ENCODE measurements at regions not wholly inside any gene's neighbourhood (a gene's known extent, or its start where the extent isn't known, plus 50 kb on each side); places are given as distances from the start of the nearest gene placed in this dataset.
A peak's percentile ranks its signal among the peaks of the same experiment; 100 is the strongest.
"Not testable (repeated sequence)": the region's sequence is repeated elsewhere in the genome, so short reads cannot be mapped to it uniquely, and the experiment has no call there.

GRCh38 chr1:146399225-146399624 is 170.4 kb upstream of the NOTCH2NLA start:
- H3K4me3 ChIP-seq (ENCODE audit: control insufficient read depth in 1 of 7, extremely low read depth in 1 of 7, insufficient read depth in 4 of 7, low read depth in 2 of 7, low read length in 6 of 7); POLR2A ChIA-PET; H3K4me1 ChIP-seq (ENCODE audit: control extremely low read depth in 1 of 4, control insufficient read depth in 4 of 4, insufficient read depth in 4 of 4, low read length in 3 of 4); H3K36me3 ChIP-seq (ENCODE audit: control insufficient read depth in 4 of 4, insufficient read depth in 4 of 4, low read length in 3 of 4); DNase-seq; H3K9me3 ChIP-seq (ENCODE audit: control extremely low read depth in 1 of 5, control insufficient read depth in 4 of 5, insufficient read depth in 2 of 5, low read depth in 1 of 5, low read length in 4 of 5); H3K27me3 ChIP-seq (replicated peaks in 2 of 5; ENCODE audit: control insufficient read depth in 4 of 5, insufficient read depth in 5 of 5, low read length in 4 of 5); H3K27ac ChIP-seq (ENCODE audit: insufficient read depth in 1 of 2, low read depth in 1 of 2, low read length in 2 of 2, poor library complexity in 1 of 2, severe bottlenecking in 2 of 2): not testable (repeated sequence)
- CTCF ChIA-PET: interaction anchor here (0.6 kb wide), 1 partner anchor 1491 kb away, joined by 3 read pairs; no protein-coding TSS in a partner anchor
- WGBS (ENCODE audit: insufficient coverage): 100% methylated on average over 1 of the region's 2 CpGs

GRCh38 chr1:146396801-146397200 is 168.0 kb upstream of the NOTCH2NLA start:
- CTCF ChIA-PET, DNase-seq: not testable (repeated sequence)

DNA sequence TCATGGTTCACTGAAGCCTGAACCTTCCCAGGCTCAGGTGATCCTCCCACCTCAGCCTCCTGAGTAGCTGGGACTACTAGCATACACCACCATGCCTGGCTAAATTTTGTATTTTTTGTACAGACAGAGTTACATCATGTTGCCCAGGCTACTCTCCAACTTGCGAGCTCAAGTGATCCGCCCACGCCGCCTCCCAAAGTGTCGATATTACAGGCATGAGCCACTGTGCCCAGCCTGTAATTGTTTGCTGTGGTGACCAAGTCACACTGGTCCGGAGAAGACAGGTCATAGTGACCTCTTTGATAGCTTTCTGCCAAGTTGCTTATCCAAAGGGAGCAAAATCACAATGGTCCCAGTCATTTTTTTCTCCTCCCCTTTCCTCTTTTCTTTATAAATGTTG is 167.4 kb upstream of the NOTCH2NLA start:
- CTCF ChIA-PET: not testable (repeated sequence)
- WGBS (ENCODE audit: insufficient coverage): no CpG with 5 or more reads among the region's 6 CpGs

More at GRCh38 chr1:146396801-146397200, 168.0 kb upstream of the NOTCH2NLA start:
- POLR2A ChIA-PET; H3K9me3 ChIP-seq (ENCODE audit: control extremely low read depth in 1 of 5, control insufficient read depth in 4 of 5, insufficient read depth in 2 of 5, low read depth in 1 of 5, low read length in 4 of 5); H3K27ac ChIP-seq (ENCODE audit: insufficient read depth in 1 of 2, low read depth in 1 of 2, low read length in 2 of 2, poor library complexity in 1 of 2, severe bottlenecking in 2 of 2); H3K4me1 ChIP-seq (ENCODE audit: control extremely low read depth in 1 of 4, control insufficient read depth in 4 of 4, insufficient read depth in 4 of 4, low read length in 3 of 4); H3K27me3 ChIP-seq (replicated peaks in 2 of 5; ENCODE audit: control insufficient read depth in 4 of 5, insufficient read depth in 5 of 5, low read length in 4 of 5); H3K36me3 ChIP-seq (ENCODE audit: control insufficient read depth in 4 of 4, insufficient read depth in 4 of 4, low read length in 3 of 4); H3K4me3 ChIP-seq (ENCODE audit: control insufficient read depth in 1 of 7, extremely low read depth in 1 of 7, insufficient read depth in 4 of 7, low read depth in 2 of 7, low read length in 6 of 7): not testable (repeated sequence)

GRCh38 chr1:146393796-146394195 is 165.0 kb upstream of the NOTCH2NLA start:
- POLR2A ChIA-PET; H3K27ac ChIP-seq (ENCODE audit: insufficient read depth in 1 of 2, low read depth in 1 of 2, low read length in 2 of 2, poor library complexity in 1 of 2, severe bottlenecking in 2 of 2); H3K27me3 ChIP-seq (replicated peaks in 2 of 5; ENCODE audit: control insufficient read depth in 4 of 5, insufficient read depth in 5 of 5, low read length in 4 of 5); H3K4me1 ChIP-seq (ENCODE audit: control extremely low read depth in 1 of 4, control insufficient read depth in 4 of 4, insufficient read depth in 4 of 4, low read length in 3 of 4); H3K9me3 ChIP-seq (ENCODE audit: control extremely low read depth in 1 of 5, control insufficient read depth in 4 of 5, insufficient read depth in 2 of 5, low read depth in 1 of 5, low read length in 4 of 5); H3K36me3 ChIP-seq (ENCODE audit: control insufficient read depth in 4 of 4, insufficient read depth in 4 of 4, low read length in 3 of 4); CTCF ChIA-PET; DNase-seq: not testable (repeated sequence)
- peak overlapping the region in 1 of 7 experiments; percentile 1 for H3K4me3 ChIP-seq (ENCODE audit: control insufficient read depth in 1 of 7, extremely low read depth in 1 of 7, insufficient read depth in 4 of 7, low read depth in 2 of 7, low read length in 6 of 7)
- WGBS (ENCODE audit: insufficient coverage): 6% methylated on average over 7 of the region's 23 CpGs

More for the DNA sequence above, 167.4 kb upstream of the NOTCH2NLA start:
- H3K4me3 ChIP-seq (ENCODE audit: control insufficient read depth in 1 of 7, extremely low read depth in 1 of 7, insufficient read depth in 4 of 7, low read depth in 2 of 7, low read length in 6 of 7); H3K27me3 ChIP-seq (replicated peaks in 2 of 5; ENCODE audit: control insufficient read depth in 4 of 5, insufficient read depth in 5 of 5, low read length in 4 of 5); H3K27ac ChIP-seq (ENCODE audit: insufficient read depth in 1 of 2, low read depth in 1 of 2, low read length in 2 of 2, poor library complexity in 1 of 2, severe bottlenecking in 2 of 2); H3K36me3 ChIP-seq (ENCODE audit: control insufficient read depth in 4 of 4, insufficient read depth in 4 of 4, low read length in 3 of 4); POLR2A ChIA-PET; DNase-seq; H3K9me3 ChIP-seq (ENCODE audit: control extremely low read depth in 1 of 5, control insufficient read depth in 4 of 5, insufficient read depth in 2 of 5, low read depth in 1 of 5, low read length in 4 of 5); H3K4me1 ChIP-seq (ENCODE audit: control extremely low read depth in 1 of 4, control insufficient read depth in 4 of 4, insufficient read depth in 4 of 4, low read length in 3 of 4): not testable (repeated sequence)

DNA sequence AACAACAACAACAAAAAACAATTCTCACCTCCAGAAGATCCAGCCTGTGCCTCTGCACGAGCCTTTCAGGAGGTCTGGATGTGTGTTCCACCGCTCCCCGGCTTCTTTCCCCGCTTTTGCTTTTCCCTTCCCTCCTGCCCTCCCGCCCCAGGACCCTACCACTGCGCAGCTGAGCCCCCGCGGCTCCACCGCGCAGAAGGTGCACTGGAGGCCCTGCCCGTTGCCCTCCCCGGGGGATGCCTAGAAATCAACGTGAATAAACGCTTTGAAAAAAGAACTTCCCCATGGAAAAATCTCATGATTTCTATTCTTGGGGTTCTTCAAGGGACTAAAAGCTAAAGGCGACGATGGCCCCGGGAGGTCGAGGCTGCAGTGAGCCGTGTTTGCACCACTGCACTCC is 164.3 kb upstream of the NOTCH2NLA start:
- H3K27me3 ChIP-seq (replicated peaks in 2 of 5; ENCODE audit: control insufficient read depth in 4 of 5, insufficient read depth in 5 of 5, low read length in 4 of 5); H3K36me3 ChIP-seq (ENCODE audit: control insufficient read depth in 4 of 4, insufficient read depth in 4 of 4, low read length in 3 of 4); DNase-seq; H3K27ac ChIP-seq (ENCODE audit: insufficient read depth in 1 of 2, low read depth in 1 of 2, low read length in 2 of 2, poor library complexity in 1 of 2, severe bottlenecking in 2 of 2); H3K4me1 ChIP-seq (ENCODE audit: control extremely low read depth in 1 of 4, control insufficient read depth in 4 of 4, insufficient read depth in 4 of 4, low read length in 3 of 4); H3K4me3 ChIP-seq (ENCODE audit: control insufficient read depth in 1 of 7, extremely low read depth in 1 of 7, insufficient read depth in 4 of 7, low read depth in 2 of 7, low read length in 6 of 7); CTCF ChIA-PET; POLR2A ChIA-PET; H3K9me3 ChIP-seq (ENCODE audit: control extremely low read depth in 1 of 5, control insufficient read depth in 4 of 5, insufficient read depth in 2 of 5, low read depth in 1 of 5, low read length in 4 of 5): not testable (repeated sequence)
- no CpG with 5 or more reads among the region's 19 CpGs for WGBS (ENCODE audit: insufficient coverage)

DNA sequence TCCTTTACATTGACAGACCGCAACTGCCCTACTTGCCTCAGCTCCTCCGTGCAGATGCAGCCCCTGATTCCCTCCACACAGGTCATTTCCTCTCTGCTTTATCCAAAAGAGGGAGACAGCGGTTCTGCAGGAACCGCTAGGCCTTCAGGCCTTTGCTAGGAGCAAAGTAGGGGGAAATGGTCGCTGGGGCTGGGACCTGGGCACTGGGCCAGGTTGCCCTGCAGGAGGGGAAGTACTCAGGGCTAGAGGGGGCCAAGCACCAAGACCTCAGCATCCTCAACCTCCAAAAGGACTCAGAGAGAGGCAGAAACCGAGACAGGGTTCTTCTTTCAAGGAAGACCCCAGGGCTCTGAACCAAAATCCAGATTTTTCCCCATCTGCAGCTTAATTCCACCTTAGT is 160.4 kb upstream of the NOTCH2NLA start:
- WGBS (ENCODE audit: insufficient coverage): 10% methylated on average over 2 of the region's 6 CpGs
- CTCF ChIA-PET; H3K4me3 ChIP-seq (ENCODE audit: control insufficient read depth in 1 of 7, extremely low read depth in 1 of 7, insufficient read depth in 4 of 7, low read depth in 2 of 7, low read length in 6 of 7); H3K9me3 ChIP-seq (ENCODE audit: control extremely low read depth in 1 of 5, control insufficient read depth in 4 of 5, insufficient read depth in 2 of 5, low read depth in 1 of 5, low read length in 4 of 5); H3K27me3 ChIP-seq (replicated peaks in 2 of 5; ENCODE audit: control insufficient read depth in 4 of 5, insufficient read depth in 5 of 5, low read length in 4 of 5); H3K27ac ChIP-seq (ENCODE audit: insufficient read depth in 1 of 2, low read depth in 1 of 2, low read length in 2 of 2, poor library complexity in 1 of 2, severe bottlenecking in 2 of 2); POLR2A ChIA-PET; H3K36me3 ChIP-seq (ENCODE audit: control insufficient read depth in 4 of 4, insufficient read depth in 4 of 4, low read length in 3 of 4): not testable (repeated sequence)
- H3K4me1 ChIP-seq (ENCODE audit: control extremely low read depth in 1 of 4, control insufficient read depth in 4 of 4, insufficient read depth in 4 of 4, low read length in 3 of 4): peaks cover 0 to 15% (median 7%) of the 10 kb centered on the region in 4 experiments
- DNase-seq: peak in 2 of 3 donors; percentile 47 to 53

DNA sequence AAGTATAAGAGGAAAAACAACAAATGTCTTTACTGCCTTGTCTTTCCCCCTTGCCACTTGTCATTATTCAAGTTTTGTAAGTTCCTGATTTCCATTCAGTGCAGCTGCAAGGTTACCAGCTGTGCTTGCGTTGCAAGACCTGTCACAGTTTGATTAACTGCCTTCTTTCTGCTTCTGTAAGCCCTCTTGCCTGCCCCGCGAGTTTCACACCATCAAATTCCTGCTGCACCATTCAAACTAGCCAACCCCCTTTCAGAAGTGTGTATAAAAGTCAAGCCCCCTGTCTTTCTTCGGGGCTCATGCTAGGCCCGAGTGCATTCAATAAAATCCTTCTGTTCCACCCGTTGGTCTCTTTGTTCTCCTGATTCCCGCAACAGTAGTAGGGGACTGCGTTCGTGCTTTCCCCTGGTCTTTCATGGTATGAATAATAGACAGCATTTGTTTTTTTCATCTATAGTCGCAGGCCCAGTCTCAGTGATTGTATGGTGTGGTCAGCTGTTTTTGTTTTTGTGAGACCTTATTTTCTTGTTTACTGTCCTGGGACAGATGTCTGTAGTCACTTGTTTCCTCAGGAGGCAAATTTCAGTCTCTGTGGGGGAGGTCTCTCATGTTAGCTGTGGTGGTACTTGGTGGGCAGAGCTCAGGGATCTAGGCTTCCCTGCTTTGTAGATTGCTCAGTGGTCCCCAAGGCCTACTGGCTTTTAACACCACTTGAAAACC is 159.1 kb upstream of the NOTCH2NLA start:
- ChIA-PET CTCF (interaction anchor here (1.0 kb wide), 1 partner anchor 11 kb away, joined by 5 read pairs; no protein-coding TSS in a partner anchor), POLR2A (interaction anchor here (1.3 kb wide), 1 partner anchor 11 kb away, joined by 19 read pairs; no protein-coding TSS in a partner anchor)
- Histone ChIP-seq H3K27ac (ENCODE audit: insufficient read depth in 1 of 2, low read depth in 1 of 2, low read length in 2 of 2, poor library complexity in 1 of 2, severe bottlenecking in 2 of 2) (peak overlapping the region in 1 of 2 experiments; percentile 94), H3K4me1 (ENCODE audit: control extremely low read depth in 1 of 4, control insufficient read depth in 4 of 4, insufficient read depth in 4 of 4, low read length in 3 of 4) (peaks cover 0 to 15% (median 7%) of the 10 kb centered on the region in 4 experiments), H3K4me3 (ENCODE audit: control insufficient read depth in 1 of 7, extremely low read depth in 1 of 7, insufficient read depth in 4 of 7, low read depth in 2 of 7, low read length in 6 of 7) (peak overlapping the region in 2 of 7 experiments; percentile 32 to 45)
- not testable (repeated sequence) for H3K27me3 ChIP-seq (replicated peaks in 2 of 5; ENCODE audit: control insufficient read depth in 4 of 5, insufficient read depth in 5 of 5, low read length in 4 of 5); H3K36me3 ChIP-seq (ENCODE audit: control insufficient read depth in 4 of 4, insufficient read depth in 4 of 4, low read length in 3 of 4); H3K9me3 ChIP-seq (ENCODE audit: control extremely low read depth in 1 of 5, control insufficient read depth in 4 of 5, insufficient read depth in 2 of 5, low read depth in 1 of 5, low read length in 4 of 5)
- peak; percentile 52 to 88 (median 79) for DNase-seq
- WGBS (ENCODE audit: insufficient coverage): no CpG with 5 or more reads among the region's 10 CpGs

Data from common myeloid progenitor, CD34-positive (primary cell).